H1 (cell line): ENCODE measurements at regions not wholly inside any gene's neighbourhood (a gene's known extent, or its start where the extent isn't known, plus 50 kb on each side); places are given as distances from the start of the nearest gene placed in this dataset.

ENCODE experiments used
- GABPA ChIP-seq: IDR thresholded peaks from 2 replicates; pipeline ENCODE4 v1.6.1; 2011; ENCODE audit warnings: mild to moderate bottlenecking, low read length, moderate library complexity, borderline replicate concordance; ENCODE audit not compliant: insufficient read depth
- GTF2F1 ChIP-seq: IDR thresholded peaks from 2 replicates; pipeline ENCODE4 v1.6.1; 2012; ENCODE audit warnings: low read depth, low read length, improper control_type of control experiment, borderline replicate concordance
- POLR2AphosphoS5 ChIP-seq: IDR thresholded peaks from 2 replicates; pipeline ENCODE4 v1.6.1; 2011; ENCODE audit warnings: low read depth, low read length
- RAD21 ChIP-seq, 2 experiments: IDR thresholded peaks in 1 of 2; conservative IDR thresholded peaks in 1 of 2; 2 replicates each; pipeline ENCODE4 v1.6.1; 2011; ENCODE audit warnings: low read depth in 2 of 2, low read length in 2 of 2, improper control_type of control experiment in 1 of 2, inconsistent platforms in 1 of 2, mild to moderate bottlenecking in 1 of 2, moderate library complexity in 1 of 2
- SIX5 ChIP-seq: IDR thresholded peaks from 2 replicates; pipeline ENCODE4 v1.6.1; 2011; ENCODE audit warnings: mild to moderate bottlenecking, low read depth, low read length
- SUZ12 ChIP-seq: fragments of 200-600 bp; sonication (generic); IDR thresholded peaks from 2 replicates; pipeline ENCODE4 v1.6.1; 2012; ENCODE audit warnings: mild to moderate bottlenecking, inconsistent platforms, low read length, moderate library complexity, mixed read lengths
- TAF1 ChIP-seq: IDR thresholded peaks from 2 replicates; pipeline ENCODE4 v1.6.1; 2011; ENCODE audit warnings: mild to moderate bottlenecking, low read depth, low read length
- ZNF274 ChIP-seq: IDR thresholded peaks from 2 replicates; pipeline ENCODE4 v1.7.0; 2012; ENCODE audit warnings: low read length, borderline replicate concordance; ENCODE audit errors: extremely low read depth
- TF ChIP-seq, protein P1 (sequence below), 3 experiments: IDR thresholded peaks; 1 replicate in 2 of 3; 2 replicates in 1 of 3; pipeline versions ENCODE4 v1.5.1 to v1.6.1; 2011; ENCODE audit warnings: low read length in 3 of 3, mild to moderate bottlenecking in 3 of 3, inconsistent platforms in 2 of 3, low read depth in 1 of 3, moderate library complexity in 1 of 3; ENCODE audit not compliant: insufficient read depth in 1 of 3; ENCODE audit errors: control extremely low read depth in 1 of 3

DNA sequence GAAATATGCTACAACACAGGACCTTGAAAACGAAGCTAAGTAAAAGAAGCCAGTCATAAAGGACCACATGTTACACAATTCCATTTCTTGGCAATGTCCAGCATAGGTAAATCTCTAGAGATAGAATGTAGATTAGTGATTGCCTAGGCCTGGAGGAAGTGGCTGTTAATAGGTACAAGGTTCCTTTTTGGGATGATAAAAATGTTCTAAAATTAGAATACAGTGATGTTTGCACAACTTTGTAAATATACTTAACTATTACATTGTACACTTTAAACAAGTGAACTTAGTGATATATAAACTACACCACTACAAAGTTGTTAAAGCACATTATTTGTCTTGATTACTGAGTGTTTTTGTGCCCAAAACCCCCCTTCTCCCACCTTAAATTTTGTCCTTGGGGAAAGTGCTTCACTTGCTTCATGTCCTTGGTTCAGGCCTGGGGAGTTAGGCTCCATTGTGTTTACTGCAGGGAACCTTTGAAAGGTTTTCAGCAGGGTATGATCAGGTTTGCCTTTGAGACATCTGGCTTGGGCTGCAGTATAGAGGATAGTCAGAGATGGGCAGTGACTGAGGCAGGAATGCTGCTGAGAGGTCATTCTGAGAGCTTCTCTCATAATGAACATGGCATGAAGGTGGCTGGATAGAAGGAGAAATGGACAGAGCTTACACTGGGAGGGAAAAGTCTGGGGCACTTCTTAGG lies 1052.6 kb downstream of the REEP3 start:
- no peak for TF ChIP-seq SIX5
- no peak for TF ChIP-seq RAD21 (IDR thresholded peaks at IDR 0.05 in 1 of 2, conservative IDR thresholded peaks at IDR 0.05 in 1 of 2; ENCODE audit: low read depth in 2 of 2, low read length in 2 of 2)
- TF ChIP-seq SUZ12: no peak
- TF ChIP-seq ZNF274: no peak
- TF ChIP-seq, protein P1, sequence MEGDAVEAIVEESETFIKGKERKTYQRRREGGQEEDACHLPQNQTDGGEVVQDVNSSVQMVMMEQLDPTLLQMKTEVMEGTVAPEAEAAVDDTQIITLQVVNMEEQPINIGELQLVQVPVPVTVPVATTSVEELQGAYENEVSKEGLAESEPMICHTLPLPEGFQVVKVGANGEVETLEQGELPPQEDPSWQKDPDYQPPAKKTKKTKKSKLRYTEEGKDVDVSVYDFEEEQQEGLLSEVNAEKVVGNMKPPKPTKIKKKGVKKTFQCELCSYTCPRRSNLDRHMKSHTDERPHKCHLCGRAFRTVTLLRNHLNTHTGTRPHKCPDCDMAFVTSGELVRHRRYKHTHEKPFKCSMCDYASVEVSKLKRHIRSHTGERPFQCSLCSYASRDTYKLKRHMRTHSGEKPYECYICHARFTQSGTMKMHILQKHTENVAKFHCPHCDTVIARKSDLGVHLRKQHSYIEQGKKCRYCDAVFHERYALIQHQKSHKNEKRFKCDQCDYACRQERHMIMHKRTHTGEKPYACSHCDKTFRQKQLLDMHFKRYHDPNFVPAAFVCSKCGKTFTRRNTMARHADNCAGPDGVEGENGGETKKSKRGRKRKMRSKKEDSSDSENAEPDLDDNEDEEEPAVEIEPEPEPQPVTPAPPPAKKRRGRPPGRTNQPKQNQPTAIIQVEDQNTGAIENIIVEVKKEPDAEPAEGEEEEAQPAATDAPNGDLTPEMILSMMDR (IDR thresholded peaks at IDR 0.05; ENCODE audit: control extremely low read depth in 1 of 3, insufficient read depth in 1 of 3, low read depth in 1 of 3, low read length in 3 of 3): no peak
- TF ChIP-seq TAF1: no peak
- TF ChIP-seq GTF2F1: no peak
- TF ChIP-seq GABPA: no peak
- TF ChIP-seq POLR2AphosphoS5: no peak
